Right lobe of liver (tissue), 6 donors: ENCODE measurements at regions not wholly inside any gene's neighbourhood (a gene's known extent, or its start where the extent isn't known, plus 50 kb on each side); places are given as distances from the start of the nearest gene placed in this dataset.

Experiments
- ATAC-seq, 4 donors: fragments of 200-7000 bp; cut with Tn5 transposase; one replicate each; pipeline ENCODE4 v1.9.1; 2020; ENCODE audit warnings: mild to moderate bottlenecking in 4 of 4, moderate library complexity in 4 of 4
- DNase-seq, 3 donors: peaks; one replicate each; pipeline ENCODE4 v3.0.0-alpha.2; 2020
- H3K27ac ChIP-seq, 3 donors: fragments of 200-600 bp; one replicate each; pipeline ENCODE4 v1.8.0; 2022
- H3K27me3 ChIP-seq, 2 donors: fragments of 200-600 bp; one replicate each; pipeline ENCODE4 v1.8.0; 2022
- H3K36me3 ChIP-seq, 4 donors: fragments of 200-600 bp; sonication (generic) in 1 of 4; one replicate each; pipeline versions ENCODE4 v1.5.1 to v1.8.0; 2017 to 2022; ENCODE audit warnings: control low read depth in 1 of 4
- H3K4me1 ChIP-seq, 4 donors: fragments of 200-600 bp; sonication (generic) in 1 of 4; one replicate each; pipeline versions ENCODE4 v1.5.1 to v1.8.0; 2017 to 2022; ENCODE audit warnings: control low read depth in 1 of 4
- H3K4me3 ChIP-seq, 3 donors: fragments of 200-600 bp; one replicate each; pipeline ENCODE4 v1.8.0; 2022
- H3K9me3 ChIP-seq, 4 donors: fragments of 200-600 bp; sonication (generic) in 1 of 4; one replicate each; pipeline versions ENCODE4 v1.5.1 to v1.8.0; 2017 to 2022; ENCODE audit warnings: control low read depth in 1 of 4
- CTCF ChIP-seq, 4 donors: fragments of 200-600 bp in 3 of 4; fragments of 450-650 bp in 1 of 4; IDR thresholded peaks; one replicate each; pipeline versions ENCODE4 v1.5.1 to v1.8.0; 2016 to 2022; ENCODE audit warnings: antibody characterized with exemption in 4 of 4, mild to moderate bottlenecking in 2 of 4
- POLR2A ChIP-seq: fragments of 450-650 bp; IDR thresholded peaks from one replicate; pipeline ENCODE4 v1.6.1; 2017; ENCODE audit warnings: antibody characterized with exemption, mild to moderate bottlenecking
- WGBS: methylation state at CpG from one replicate; pipeline ENCODE4 v1.1.6; 2018; ENCODE audit warnings: low coverage, low lambda C conversion rate; ENCODE audit not compliant: insufficient coverage; ENCODE audit errors: missing lambda C conversion rate; 5-methylcytosine and 5-hydroxymethylcytosine counted together
- intact Hi-C, 2 donors: fragments of 100-400 bp; cut with DNase I; formaldehyde crosslinking; loops; one replicate each; pipeline versions ENCODE4 v1.11.2 to v1.14.1; 2022
- donor health status: DM: no; HTN: yes; CAD: no.
- donor health status: DM: no; HTN: no; CAD: no.
- donor health status: DM: no; HTN: no; CAD: no.
- donor health status: DM: no; HTN: yes; CAD: no.
- donor health status: DM: no; HTN: yes; CAD: no.

GRCh38 chr5:20683241-20683940 is 695.4 kb upstream of the CDH18 start:
- WGBS, result 70% methylated on average over 5 of the region's 5 CpGs
- DNase-seq (no peak), ATAC-seq (no peak)
- Histone ChIP-seq H3K4me3 (no peak overlapping the region), H3K36me3 (no peaks in the 10 kb centered on the region), H3K4me1 (no peaks in the 10 kb centered on the region), H3K9me3 (no peaks in the 10 kb centered on the region), H3K27me3 (no peaks in the 10 kb centered on the region), H3K27ac (no peak overlapping the region)
- intact Hi-C loops, result no loop called here
- TF ChIP-seq POLR2A (no peak), CTCF (IDR thresholded peaks at IDR 0.05) (no peak)

GRCh38 chr5:20680718-20681302 is 692.8 kb upstream of the CDH18 start:
- no peak overlapping the region for H3K4me3 ChIP-seq
- no peak overlapping the region for H3K27ac ChIP-seq
- no peak for ATAC-seq
- no peak for TF ChIP-seq CTCF (IDR thresholded peaks at IDR 0.05)
- TF ChIP-seq POLR2A, result no peak
- no peaks in the 10 kb centered on the region for H3K4me1 ChIP-seq
- H3K36me3 ChIP-seq, result no peaks in the 10 kb centered on the region
- intact Hi-C loops, result no loop called here
- H3K27me3 ChIP-seq, result no peaks in the 10 kb centered on the region
- WGBS, result 37% methylated on average over 5 of the region's 5 CpGs
- no peaks in the 10 kb centered on the region for H3K9me3 ChIP-seq
- no peak for DNase-seq

- ATAC-seq (no peak), DNase-seq (no peak)
Observed at GRCh38 chr5:20678814-20679298, 690.9 kb upstream of the CDH18 start.

GRCh38 chr5:20678386-20678785 is 690.4 kb upstream of the CDH18 start:
- no peaks in the 10 kb centered on the region for H3K9me3 ChIP-seq
- H3K36me3 ChIP-seq, result no peaks in the 10 kb centered on the region
- H3K4me3 ChIP-seq, result no peak overlapping the region
- intact Hi-C loops, result no loop called here
- H3K27ac ChIP-seq, result no peak overlapping the region
- H3K4me1 ChIP-seq, result no peaks in the 10 kb centered on the region
- DNase-seq, result no peak
- H3K27me3 ChIP-seq, result no peaks in the 10 kb centered on the region
- no peak for TF ChIP-seq POLR2A
- no peak for TF ChIP-seq CTCF (IDR thresholded peaks at IDR 0.05)
- ATAC-seq, result no peak

More at GRCh38 chr5:20678814-20679298, 690.9 kb upstream of the CDH18 start:
- Histone ChIP-seq H3K36me3 (no peaks in the 10 kb centered on the region), H3K27ac (no peak overlapping the region), H3K27me3 (no peaks in the 10 kb centered on the region), H3K9me3 (no peaks in the 10 kb centered on the region), H3K4me1 (no peaks in the 10 kb centered on the region), H3K4me3 (no peak overlapping the region)
- no peak for TF ChIP-seq CTCF (IDR thresholded peaks at IDR 0.05)
- no peak for TF ChIP-seq POLR2A
- WGBS, result 62% methylated on average over 1 of the region's 1 CpG
- intact Hi-C loops, result no loop called here
